ENCODE measurements at regions not wholly inside any gene's neighbourhood (a gene's known extent, or its start where the extent isn't known, plus 50 kb on each side); places are given as distances from the start of the nearest gene placed in this dataset.
"Not testable (repeated sequence)": the region's sequence is repeated elsewhere in the genome, so short reads cannot be mapped to it uniquely, and the experiment has no call there.

DNA sequence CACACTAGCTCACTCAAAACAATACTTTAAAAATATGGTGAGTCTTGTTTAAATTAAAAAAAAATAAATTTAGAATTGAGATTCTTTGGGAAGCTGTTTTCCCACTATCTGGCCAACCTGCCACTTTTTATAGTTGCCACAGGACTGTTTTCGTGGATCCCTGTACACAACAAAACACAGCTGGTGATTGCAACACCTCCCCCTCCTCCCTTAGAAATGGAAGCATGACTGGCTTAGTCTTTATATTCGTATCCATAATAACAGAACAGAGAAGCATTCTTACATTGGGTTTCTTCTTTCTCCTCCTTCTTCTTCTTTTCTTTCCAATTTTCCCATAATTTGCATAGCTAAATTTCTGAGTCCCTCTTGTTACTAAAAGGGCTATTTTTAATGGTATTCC lies 79.5 kb upstream of the GJB6 start:
- peak; percentile 57 for DNase-seq

DNA sequence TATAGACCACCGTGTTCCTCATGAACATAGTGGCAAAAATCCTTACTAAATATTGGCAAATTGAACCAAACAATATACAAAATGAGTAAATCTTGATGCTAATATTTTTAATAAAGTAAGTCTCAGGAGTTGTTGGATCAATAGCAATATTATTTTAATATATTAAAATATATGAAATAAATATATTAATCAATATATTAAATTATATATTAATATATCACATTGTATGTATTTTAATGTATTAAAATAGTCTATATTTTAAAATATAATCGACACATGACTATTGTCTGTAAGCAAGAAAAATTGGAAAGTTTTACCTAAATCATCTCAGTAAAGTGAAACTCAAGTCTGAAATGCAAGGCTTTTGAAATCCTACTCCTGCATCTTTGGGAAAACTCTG lies 78.9 kb upstream of the GJB6 start:
- DNase-seq = no peak

DNA sequence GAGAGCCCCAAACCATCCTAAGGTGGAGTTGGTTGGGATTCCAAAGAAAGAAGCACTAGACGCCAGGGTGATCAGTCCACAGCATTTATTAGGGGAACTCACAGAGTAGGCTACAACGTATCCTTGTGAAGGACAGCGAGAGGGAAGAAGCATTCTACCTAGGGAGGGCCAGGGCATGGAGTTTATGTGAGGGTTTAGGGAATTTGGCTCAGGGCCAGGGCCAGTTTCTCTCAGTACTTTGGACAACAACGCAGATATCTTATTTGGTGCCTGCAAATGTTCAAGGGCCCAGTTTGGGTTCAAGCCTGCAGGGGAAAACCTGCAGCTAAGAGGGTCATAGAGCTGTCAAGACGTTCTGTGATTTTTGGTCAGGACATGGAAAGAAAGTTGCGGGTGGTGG lies 73.9 kb upstream of the GJB6 start:
- DNase-seq = no peak

DNA sequence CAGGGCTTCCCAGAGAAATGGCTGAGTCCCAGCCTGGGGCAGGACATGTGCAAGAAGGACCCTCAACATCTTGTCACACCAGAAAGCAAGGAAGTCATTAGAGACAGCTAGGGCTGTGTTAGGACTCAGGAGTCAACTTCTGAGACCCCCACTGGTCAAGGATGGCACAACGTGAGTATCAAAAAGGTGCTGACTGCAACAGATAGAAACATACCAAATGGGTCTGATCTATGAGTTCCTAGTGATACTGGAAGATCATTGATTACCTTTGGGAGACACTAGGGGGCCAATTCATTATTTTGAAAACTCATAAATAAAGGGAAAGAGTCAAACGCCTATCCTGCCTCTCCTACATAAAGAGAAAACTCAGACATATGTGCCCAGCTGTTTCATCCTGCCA lies 73.5 kb upstream of the GJB6 start:
- no peak for DNase-seq

DNA sequence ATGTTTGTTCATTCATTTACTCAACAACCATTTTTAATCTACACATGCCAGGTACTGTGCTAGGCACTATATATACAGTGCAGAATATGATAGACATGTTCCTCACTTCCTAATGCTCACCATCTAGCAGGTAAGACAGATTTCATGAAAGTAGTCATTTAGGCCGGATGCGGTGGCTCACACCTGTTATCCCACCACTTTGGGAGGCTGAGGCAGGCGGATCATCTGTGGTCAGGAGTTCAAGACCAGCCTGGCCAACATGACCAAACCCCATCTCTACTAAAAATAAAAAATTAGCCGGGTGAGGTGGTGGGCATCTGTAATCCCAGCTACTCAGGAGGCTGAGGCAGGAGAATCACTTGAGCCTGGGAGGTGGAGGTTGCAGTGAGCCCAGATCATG lies 71.9 kb upstream of the GJB6 start:
- not testable (repeated sequence) for DNase-seq

DNA sequence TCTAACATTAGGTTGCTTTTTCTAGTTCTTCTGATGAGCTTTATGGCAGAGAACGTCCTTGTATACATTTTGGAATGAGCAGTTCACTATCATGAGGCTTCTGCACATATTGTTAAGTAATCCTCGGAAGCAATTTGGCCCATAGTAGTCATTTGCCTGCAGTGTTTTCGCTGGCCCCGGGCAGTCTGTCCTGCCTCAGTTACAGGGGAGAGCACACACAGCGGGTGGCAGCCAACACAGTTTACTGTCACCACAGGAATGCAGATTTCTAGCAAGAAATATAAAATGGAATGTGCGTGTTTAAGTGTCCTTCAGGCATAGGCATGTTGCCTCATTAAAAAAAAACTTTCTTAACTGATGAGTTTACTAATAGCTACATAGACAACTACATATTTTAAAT lies 71.5 kb upstream of the GJB6 start:
- no peak for DNase-seq

DNA sequence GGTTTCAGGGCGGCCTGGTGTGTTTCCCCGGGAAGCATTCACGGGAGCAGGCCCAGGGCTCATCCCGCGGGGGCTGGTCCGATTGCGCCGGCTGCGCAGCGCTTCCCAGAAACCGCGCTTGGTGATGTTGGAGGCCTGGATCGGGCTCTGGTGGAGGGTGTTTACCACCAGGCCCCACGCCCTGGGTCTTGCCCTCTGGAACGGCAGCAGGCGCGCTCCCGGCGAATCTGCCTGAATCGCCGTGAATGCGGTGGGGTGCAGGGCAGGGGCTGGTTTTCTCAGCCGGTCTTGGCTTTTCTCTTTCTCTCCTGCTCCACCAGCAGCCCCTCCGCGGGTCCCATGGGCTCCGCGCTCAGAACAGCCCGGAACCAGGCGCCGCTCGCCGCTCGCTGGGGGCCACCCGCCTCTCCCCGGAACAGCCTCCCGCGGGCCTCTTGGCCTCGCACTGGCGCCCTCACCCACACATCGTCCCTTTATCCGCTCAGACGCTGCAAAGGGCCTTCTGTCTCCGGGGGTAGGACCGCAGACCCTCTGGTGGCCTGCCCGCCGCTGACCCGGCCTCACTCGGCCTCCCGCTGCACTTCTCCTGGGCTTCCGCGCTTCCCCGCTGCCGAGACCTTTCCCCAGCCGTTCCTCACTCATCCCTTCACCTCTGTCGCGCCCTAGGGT lies 69.4 kb upstream of the GJB6 start:
- DNase-seq = no peak

DNA sequence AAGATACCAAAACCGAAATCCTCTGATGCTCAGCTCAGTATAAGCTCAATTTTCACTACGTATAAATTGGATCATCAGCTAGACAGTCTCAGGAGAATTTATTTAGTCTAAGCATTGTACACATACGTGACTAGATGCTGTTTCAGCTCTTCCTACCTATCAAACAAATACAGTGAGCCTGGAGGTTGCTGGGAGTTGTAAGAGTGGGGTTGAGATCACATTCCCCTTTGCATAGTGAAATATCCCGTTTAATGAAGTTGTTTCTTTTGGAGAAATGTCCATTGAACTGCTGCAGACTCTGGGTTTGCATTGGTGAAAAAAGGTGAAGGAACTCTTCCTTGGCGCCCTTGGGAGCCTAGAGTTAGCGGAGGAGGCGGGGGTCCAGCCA lies 68.9 kb upstream of the GJB6 start:
- DNase-seq = no peak

DNA sequence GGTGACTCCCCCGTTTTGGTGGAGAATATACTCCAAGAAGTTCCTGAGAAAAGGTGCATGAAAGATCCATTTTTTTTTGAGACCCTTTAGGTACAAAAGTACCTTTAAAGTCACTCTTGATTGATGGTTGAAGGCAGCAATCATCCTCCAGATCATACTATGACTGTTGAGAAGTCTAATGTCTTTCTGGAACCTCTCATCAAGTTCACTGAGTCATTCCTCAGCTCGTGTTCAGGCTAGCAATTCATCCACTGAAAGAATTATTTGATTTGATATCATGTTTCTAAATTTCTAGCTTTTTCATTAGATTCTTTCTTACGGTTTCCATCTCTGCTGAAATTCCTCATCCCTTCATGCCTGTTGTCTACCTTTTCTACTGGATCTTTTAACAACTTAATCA lies 65.1 kb upstream of the GJB6 start:
- DNase-seq = no peak

DNA sequence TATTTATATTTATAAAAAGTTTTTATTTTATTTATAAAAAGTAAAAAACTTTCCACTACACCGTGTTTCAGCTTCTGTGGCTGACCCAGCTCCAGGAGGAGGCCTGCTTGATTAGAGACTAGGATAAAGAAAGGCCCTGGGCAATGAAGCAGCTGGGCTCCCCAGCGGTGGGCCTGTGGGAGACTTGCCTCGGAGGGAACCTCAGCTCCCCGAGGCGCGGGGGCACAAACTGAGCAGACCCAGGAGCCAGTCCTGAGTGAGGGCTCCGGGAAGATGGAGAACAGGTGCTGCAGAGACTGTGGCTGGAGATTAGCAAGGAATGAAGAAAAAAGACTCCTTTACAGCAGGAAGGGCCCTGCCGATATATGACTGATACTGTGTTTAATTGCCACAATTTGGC lies 63.8 kb upstream of the GJB6 start:
- no peak for DNase-seq

DNA sequence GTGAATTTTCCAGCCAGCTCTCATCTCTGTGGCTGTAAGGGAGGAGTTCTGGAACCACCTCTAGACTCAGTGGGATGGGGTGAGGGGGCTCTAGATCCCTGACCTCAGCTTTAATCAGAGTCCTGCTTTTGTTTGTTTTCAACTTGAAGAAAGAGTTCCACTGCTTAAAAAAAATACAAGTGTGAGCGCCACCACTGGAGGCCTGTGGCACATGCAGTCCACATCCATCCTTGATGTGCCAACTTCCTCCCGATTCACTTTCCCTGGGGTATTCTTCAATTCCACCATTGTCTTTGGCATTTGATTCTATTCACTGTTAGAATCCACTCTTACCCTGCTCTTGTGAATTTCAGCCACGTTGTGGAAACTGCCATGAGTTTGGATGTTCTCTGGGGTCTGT lies 62.4 kb upstream of the GJB6 start:
- DNase-seq = no peak

DNA sequence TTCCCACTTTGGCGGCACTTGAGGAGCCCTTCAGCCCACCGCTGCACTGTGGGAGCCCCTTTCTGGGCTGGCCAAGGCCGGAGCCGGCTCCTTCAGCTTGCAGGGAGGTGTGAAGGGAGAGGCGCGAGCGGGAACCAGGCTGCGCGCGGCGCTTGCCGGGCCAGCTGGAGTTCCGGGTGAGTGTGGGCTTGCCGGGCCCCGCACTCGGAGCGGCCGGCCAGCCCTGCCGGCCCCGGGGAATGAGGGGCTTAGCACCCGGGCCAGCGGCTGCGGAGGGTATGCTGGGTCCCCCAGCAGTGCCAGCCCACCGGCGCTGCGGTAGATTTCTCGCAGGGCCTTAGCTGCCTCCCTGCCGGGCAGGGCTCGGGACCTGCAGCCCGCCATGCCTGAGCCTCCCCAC lies 60.2 kb upstream of the GJB6 start:
- DNase-seq = not testable (repeated sequence)

DNA sequence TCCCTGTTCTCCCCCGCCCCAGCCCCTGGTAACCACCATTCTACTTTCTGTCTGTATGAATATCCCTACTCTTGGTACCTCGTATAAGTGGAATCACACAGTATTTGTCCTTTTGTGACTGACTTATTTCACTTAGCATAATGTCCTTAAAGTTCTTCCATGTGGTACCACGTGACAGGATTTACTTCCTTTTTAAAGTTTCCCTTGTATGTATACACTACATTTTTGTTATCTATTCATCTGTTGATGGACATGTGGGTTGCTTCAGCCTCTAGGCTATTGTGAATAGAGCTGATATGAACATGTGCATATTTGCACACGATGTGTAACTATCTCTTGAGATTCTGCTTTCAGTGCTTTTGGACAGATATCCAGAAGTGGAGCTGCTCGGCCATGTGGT lies 59.6 kb upstream of the GJB6 start:
- DNase-seq = no peak

DNA sequence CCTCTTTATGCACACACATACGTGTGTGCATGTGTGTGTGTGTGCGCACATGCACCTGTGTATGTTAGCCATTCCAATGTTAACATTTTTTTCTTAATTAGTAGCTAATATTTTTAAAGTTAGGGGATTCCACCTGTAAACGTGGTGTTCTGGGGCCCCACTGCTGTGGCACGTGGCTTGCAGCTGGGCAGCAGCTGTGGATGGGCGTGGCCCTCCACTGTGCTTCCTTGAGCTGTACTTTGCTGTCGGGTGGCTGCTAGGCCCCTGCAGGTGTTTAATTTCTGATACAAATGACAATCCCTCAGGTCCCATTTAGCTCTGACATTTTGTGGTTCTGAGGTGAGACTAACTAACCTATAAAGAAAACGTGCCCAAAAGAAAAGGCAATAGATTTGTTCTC lies 58.9 kb upstream of the GJB6 start:
- no peak for DNase-seq

DNA sequence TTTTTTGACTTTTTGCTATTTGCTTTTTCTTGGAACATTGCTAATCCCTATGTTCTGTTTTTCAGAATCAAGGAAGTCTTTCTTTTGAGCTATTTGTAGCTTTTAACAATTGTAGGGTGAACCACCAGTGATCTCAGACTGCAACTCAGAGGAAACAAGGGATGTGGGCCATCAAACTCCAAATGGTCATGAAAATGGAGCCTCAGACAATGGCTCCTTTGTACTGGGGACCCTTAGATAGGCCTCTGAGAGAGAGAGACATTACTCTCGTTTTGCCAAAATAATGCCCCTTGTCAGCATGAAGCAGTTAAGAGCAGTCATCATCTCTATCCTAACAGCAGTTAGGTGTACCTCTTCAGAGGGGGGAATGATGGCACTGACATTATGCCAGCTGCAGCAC lies 56.4 kb upstream of the GJB6 start:
- DNase-seq = no peak

DNA sequence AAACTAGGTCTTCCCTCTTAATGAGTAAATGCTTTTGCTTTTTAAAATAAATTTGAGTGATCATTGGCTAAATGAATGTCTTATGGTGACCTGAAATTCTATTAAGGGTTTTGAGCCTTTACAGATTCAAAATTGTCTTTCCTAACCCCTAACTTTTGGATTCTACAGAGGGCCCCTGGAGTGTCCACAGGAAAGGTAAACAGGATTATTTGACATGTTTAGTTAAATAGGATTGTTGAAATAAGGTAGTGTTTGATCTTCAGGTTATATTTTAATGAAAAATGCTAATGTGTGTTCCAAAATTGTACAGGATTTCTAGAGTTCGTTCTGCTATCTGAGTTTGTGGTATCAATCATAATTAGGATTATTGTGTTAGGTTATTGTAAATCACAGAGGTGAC lies 55.9 kb upstream of the GJB6 start:
- DNase-seq = no peak

DNA sequence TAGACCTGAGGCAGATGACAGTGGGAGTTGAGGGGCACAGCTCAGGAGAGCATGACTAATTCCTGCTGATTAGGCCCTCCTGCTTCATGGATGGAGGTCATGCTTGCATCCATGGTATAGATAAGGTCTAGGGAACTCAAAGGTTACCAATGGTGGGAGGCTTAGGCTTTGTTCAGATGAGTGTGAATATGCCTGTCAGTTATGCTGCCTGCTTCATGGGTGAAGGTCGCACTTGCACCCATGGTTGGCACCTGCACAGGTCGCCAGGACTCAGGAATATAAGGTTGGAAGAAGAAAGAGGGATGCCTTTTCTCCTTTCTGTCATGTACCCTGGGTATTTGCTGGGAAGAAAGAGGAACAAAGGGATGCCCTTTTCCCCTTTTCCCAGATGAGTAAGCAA lies 53.4 kb upstream of the GJB6 start:
- no peak for DNase-seq
